Activated CD4-positive, alpha-beta T cell treated with anti-CD3 and anti-CD28 coated beads, Interleukin-2, amount 50 U/mL, for 4 hours (primary cell): ENCODE measurements at regions not wholly inside any gene's neighbourhood (a gene's known extent, or its start where the extent isn't known, plus 50 kb on each side); places are given as distances from the start of the nearest gene placed in this dataset.

Experiments used
- DNase-seq, 2 experiments: peaks; one replicate each; pipeline ENCODE4 v3.0.0-alpha.2; 2020

- DNase-seq, result no peak
Observed at GRCh38 chr17:5821803-5822202, 237.5 kb upstream of the NLRP1 start.

GRCh38 chr17:5822281-5823060 is 238.2 kb upstream of the NLRP1 start:
- DNase-seq, result no peak

- no peak for DNase-seq
Observed at GRCh38 chr17:5823219-5823618, 238.9 kb upstream of the NLRP1 start.

- no peak for DNase-seq
Observed at GRCh38 chr17:5825717-5826330, 241.5 kb upstream of the NLRP1 start.

- DNase-seq, result no peak
Observed at GRCh38 chr17:5826384-5826783, 242.1 kb upstream of the NLRP1 start.

DNA sequence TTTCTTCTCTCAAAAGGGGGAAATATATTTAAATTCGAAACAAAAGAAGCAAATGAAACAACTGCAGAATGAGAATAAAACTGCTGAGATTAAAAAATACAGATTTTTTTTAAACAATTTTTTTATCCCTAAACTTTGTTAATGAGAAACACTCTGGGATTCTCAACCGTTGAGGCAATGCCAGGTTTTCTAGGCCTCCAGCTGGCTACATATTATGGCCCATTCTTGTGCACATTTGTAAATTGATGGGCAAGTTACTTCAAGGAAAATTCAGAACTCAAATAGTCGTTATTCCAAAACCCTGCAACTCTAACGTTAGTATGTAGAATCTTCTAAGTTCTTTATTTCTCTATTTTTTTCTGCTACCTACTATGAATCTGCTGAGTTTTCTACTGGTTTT is 239.3 kb upstream of the WSCD1 start:
- DNase-seq, result no peak

GRCh38 chr17:5832886-5833285 is 237.3 kb upstream of the WSCD1 start:
- DNase-seq, result no peak

- no peak for DNase-seq
Observed at GRCh38 chr17:5837055-5837491, 233.1 kb upstream of the WSCD1 start.

DNA sequence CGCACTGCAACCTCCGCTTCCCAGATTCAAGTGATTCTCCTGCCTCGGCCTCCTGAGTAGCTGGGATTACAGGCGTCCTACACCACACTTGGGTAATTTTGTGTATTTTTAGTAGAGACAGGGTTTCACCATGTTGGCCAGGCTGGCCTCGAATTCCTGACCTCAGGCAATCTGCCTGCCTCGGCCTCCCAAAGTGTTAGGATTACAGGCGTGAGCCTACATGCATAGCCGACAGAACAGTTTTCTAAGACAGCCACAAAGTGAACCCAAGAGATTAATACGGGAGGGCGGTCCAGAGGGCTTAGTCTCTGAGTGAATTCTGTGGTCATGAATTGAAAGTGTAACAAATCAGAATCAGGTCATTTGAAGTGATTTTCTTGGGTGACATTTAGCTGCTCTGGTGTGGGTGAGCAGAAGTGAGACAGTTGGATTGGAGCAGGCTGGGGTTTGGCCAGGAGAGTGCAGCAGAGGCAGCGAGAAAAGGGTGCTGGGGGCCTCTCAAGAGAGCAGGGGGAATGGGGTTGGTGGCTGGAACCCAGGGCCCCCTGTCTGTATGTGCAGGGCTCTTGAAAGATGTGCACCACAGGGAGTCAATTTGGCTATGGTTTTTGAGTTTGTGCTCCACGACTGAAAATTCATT is 231.4 kb upstream of the WSCD1 start:
- DNase-seq, result no peak

DNA sequence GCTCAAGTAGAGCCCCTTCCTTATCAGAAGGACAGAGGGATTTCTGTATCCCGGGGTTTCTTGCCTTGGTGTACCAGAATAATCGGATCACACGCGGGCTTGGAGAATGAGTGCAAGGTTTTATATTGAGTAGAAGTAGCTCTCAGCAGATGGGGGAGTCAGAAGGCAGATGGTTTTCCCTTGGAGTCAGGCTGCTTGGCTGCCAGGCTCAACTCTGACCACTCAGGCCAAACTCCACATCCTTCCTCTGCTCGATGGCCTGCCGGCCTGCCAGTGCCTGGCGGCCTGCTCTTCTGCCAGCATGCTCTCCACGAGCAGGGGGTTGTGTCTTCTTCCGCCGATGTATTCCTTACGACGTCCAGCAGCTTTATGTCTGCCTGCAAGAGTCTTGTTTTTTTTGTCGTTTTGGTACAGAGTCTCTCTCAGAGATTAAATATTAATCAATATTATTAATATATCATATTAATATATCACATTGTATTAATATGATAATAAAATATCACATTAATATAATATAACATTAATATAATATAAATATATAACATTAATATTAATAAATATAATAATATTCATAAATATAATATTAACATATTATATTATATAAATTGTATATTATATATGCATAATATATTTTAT is 229.2 kb upstream of the WSCD1 start:
- DNase-seq, result no peak

DNA sequence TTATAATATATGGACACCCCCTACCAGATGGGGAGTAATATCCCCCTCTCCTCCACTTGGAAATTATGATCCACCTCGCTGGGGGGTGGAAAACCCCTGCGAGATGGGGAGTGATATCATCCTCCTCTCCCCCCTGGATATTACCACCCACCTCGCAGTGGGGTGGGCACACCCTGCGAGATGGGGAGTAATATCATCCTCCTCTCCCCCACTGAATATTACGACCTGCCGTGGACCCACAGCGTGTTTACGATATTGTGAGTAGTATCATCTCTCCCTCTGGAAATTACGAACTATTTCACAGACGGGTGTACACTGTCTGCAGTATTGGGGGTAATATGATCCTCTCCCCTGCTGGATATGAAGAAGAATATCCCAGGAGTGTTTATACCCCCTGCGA is 228.3 kb upstream of the WSCD1 start:
- DNase-seq, result no peak

- DNase-seq, result no peak
Observed at GRCh38 chr17:5843366-5844026, 226.7 kb upstream of the WSCD1 start.

DNA sequence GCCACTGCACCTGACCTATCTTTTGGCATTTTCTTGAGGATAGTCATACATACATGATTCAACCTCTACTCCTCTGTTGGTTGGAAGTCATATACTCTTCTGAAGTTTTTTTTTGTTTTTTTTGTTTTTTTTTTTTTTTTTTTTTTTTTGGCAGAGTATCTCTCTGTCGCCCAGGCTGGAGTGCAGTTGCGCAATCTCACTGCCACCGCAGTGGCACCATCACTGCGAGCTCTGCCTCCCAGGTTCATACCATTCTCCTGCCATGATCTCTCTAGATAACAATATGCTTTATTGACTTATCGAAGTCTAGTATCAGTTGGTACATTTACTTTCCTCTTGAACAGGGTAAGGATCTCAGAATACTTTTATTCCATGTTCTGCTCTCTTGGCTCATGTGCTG is 224.2 kb upstream of the WSCD1 start:
- DNase-seq, result no peak

GRCh38 chr17:5854871-5855554 is 215.2 kb upstream of the WSCD1 start:
- no peak for DNase-seq

GRCh38 chr17:5861246-5861645 is 208.9 kb upstream of the WSCD1 start:
- no peak for DNase-seq

- no peak for DNase-seq
Observed at GRCh38 chr17:5861854-5862253, 208.3 kb upstream of the WSCD1 start.

DNA sequence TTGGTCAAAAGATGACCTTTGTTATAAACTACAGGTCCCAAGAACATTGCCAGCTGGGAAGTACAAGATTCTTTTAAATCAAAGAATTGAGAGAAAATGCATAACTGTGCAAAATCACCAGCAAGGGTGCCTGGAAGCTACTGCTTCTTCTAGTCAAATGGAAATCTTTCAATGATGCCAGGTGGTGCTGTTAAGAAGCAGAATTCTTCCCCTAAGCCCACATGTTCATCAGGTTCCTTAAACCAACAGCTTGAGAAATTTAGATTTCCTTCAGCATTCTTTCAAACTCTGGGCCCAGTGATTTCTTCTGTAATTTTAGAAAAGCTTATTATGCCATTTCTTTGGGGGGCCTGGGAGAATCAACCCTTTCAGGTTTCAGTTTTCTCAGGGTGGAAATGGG is 207.8 kb upstream of the WSCD1 start:
- no peak for DNase-seq

DNA sequence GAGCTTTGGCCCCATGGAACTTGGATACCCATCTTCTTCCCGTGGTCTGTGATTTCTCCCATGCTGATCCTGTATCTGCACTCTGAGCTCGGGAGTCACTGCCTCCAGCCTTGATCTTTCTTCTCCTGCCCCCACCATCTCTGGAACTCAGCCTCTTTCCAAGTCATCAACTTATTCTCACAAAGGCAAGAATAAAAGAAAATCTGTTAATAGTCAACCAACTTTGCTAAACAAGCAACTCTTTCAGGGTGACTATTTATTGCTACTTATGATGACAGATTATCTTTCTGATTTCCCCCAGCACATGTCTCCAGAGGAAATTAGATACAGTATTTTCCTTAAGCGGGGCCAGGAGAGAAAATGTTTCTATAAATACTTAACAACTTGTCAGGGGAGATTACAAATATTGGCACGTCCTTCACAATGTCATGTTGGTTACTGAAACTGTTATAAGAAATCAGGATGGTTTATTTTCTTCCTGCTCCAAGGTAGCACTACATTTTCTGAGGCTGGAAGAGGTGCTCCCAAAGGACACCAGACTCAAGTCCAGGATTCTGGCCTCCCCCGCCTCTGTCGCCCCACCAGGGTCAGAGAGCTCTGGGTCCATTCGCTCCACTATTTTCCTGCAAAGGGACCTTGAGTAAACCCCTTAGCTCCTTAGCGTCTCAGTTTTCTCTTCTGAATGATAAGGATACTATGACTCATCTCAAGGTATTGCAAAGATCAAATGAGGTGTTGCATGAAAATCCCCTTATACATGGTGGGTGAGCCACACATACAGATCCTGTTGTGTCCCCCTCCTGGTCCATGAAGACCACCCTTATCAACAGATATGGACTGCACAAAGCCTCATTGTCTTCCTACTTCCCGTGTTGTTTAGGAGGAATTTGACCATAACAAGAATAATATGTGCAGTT is 205.2 kb upstream of the WSCD1 start:
- no peak for DNase-seq

DNA sequence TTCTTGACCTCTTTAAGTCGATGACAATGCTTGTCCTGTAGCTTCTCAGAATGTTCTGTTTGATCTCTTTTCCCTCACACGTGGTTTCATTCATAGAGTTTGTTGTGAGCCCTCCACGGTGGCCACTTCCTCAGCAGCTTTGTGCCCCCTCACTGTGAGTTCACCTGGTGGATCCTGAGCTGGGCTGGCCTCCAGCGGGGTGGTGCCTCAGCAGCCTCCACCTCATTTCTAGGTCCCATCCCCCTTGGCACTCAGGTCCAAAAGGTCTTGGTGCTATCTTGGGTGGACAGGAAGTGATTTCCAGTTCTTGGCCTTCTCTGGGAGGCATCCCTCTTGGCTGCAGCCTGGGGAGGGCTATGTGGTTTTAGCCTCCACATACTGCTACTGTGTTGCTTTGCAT is 203.2 kb upstream of the WSCD1 start:
- no peak for DNase-seq

GRCh38 chr17:5869041-5869745 is 201.0 kb upstream of the WSCD1 start:
- DNase-seq, result no peak
